ENCODE measurements at regions not wholly inside any gene's neighbourhood (a gene's known extent, or its start where the extent isn't known, plus 50 kb on each side); places are given as distances from the start of the nearest gene placed in this dataset.
"Not testable (repeated sequence)": the region's sequence is repeated elsewhere in the genome, so short reads cannot be mapped to it uniquely, and the experiment has no call there.

DNA sequence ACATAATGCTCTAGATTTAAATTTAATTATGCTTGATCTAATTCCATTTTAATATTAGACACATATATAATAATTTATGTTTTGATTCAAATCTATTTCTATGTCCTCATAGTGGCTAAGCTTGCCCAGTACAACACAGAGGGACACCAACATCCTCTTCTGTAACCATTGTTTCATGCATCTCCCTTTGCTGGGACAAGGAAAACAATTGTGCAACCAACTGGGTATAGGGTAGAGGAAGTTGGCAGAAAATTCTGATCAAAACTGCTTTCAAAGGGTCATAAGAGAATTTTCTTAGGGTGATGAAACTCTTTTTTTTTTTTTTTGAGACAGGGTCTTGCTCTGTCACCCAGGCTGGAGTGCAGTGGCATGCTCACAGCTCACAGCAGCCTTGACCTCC is 121.4 kb upstream of the SGO1 start:
- POLR2A ChIA-PET (ENCODE audit: low non-redundant PET), result no interaction called here
- no peak overlapping the region for H3K27ac ChIP-seq
- DNase-seq (ENCODE audit: low spot score), result no peak
- TF ChIP-seq, protein P1, sequence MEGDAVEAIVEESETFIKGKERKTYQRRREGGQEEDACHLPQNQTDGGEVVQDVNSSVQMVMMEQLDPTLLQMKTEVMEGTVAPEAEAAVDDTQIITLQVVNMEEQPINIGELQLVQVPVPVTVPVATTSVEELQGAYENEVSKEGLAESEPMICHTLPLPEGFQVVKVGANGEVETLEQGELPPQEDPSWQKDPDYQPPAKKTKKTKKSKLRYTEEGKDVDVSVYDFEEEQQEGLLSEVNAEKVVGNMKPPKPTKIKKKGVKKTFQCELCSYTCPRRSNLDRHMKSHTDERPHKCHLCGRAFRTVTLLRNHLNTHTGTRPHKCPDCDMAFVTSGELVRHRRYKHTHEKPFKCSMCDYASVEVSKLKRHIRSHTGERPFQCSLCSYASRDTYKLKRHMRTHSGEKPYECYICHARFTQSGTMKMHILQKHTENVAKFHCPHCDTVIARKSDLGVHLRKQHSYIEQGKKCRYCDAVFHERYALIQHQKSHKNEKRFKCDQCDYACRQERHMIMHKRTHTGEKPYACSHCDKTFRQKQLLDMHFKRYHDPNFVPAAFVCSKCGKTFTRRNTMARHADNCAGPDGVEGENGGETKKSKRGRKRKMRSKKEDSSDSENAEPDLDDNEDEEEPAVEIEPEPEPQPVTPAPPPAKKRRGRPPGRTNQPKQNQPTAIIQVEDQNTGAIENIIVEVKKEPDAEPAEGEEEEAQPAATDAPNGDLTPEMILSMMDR (conservative IDR thresholded peaks at IDR 0.05; ENCODE audit: low read depth), result no peak
- CTCF ChIA-PET, result no interaction called here

DNA sequence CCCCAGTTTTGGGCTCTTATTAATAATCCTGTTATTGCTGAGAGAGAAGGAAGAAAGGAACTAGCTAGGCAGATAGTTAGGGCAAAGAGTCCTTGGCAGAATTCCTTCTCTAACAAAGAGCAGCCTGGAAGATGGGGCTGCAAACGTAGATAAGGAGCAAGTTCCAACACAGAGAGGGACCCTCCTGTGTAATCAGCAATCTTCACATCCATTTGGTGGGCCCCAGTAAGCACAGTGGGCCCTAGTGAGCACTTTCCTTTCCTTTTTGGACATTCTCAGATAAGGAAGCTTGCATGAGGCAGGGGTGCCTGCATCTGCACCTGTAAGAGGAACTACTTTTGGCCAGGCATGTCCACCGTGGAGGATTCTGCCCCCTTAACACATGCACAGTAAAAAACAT is 119.6 kb upstream of the SGO1 start:
- H3K27ac ChIP-seq, result no peak overlapping the region
- DNase-seq (ENCODE audit: low spot score), result no peak
- POLR2A ChIA-PET (ENCODE audit: low non-redundant PET), result no interaction called here
- CTCF ChIA-PET, result no interaction called here
- TF ChIP-seq, protein P1 (conservative IDR thresholded peaks at IDR 0.05; ENCODE audit: low read depth), result no peak

DNA sequence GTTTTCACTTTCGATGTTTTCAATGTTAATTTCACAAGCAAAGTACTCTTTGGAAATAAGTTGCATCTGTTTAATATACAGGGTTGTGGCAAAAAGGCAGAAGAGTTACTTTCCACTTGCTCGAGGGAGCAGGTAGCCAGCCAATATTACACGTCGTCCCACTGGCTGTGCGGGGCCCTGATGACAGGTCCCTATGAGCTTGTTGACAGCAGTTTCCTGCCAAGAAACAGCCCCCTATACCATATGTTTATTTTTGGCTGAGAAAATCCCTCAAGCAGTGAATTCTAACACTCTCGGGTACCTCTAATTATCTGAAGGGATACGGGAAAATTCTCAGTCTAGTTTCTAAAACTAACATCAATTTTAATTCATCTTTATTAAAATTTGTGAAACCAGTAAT is 116.8 kb upstream of the SGO1 start:
- CTCF ChIA-PET, result no interaction called here
- TF ChIP-seq, protein P1 (conservative IDR thresholded peaks at IDR 0.05; ENCODE audit: low read depth), result no peak
- POLR2A ChIA-PET (ENCODE audit: low non-redundant PET), result no interaction called here
- no peak for DNase-seq (ENCODE audit: low spot score)
- H3K27ac ChIP-seq, result no peak overlapping the region

DNA sequence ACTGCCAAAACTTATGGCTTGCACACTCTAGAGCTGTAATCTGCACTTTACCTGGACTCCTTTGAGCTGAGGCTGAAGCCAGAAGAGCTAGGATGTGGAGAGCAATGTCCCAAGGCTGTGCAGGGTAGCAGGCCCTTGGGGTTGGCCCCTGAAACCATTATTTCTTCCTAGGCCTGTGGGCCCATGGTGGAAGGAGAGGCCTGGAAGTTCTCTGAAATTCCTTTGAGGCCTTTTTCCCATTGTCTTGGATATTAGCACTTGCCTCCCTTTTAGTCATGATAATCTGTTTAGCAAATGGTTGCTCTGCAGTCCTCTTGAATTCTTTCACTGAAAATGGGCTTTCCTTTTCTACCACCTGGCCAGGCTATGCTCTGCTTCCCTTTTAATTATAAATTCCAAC is 102.0 kb upstream of the SGO1 start:
- CTCF ChIA-PET, result no interaction called here
- TF ChIP-seq, protein P1 (conservative IDR thresholded peaks at IDR 0.05; ENCODE audit: low read depth), result no peak
- no peak overlapping the region for H3K27ac ChIP-seq
- POLR2A ChIA-PET (ENCODE audit: low non-redundant PET), result no interaction called here
- no peak for DNase-seq (ENCODE audit: low spot score)

DNA sequence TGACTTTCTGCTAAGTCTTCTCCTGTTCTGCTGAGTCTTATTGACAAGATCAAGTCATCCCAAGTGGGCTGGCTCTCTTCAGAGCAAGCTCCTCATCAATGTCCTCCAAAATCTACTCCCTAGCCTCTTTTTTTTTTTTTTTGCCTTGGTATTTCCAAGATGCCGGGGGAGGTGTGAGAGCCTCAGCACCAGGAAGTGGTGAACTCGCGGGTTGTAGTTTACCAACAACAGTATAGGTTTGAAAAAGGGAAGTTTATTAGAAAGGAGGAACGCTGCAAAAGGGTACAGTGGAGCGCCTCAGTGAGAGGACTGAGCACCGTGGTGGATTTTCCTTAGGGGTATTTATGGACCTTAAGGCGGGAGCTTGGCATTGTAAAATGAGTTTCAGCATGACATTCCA is 94.3 kb upstream of the SGO1 start:
- ChIA-PET CTCF (interaction anchor here (0.6 kb wide), 1 partner anchor 15 kb away, joined by 4 read pairs; no protein-coding TSS in a partner anchor), POLR2A (ENCODE audit: low non-redundant PET) (no interaction called here)
- no peak for DNase-seq (ENCODE audit: low spot score)
- TF ChIP-seq, protein P1 (conservative IDR thresholded peaks at IDR 0.05; ENCODE audit: low read depth), result no peak
- no peak overlapping the region for H3K27ac ChIP-seq

DNA sequence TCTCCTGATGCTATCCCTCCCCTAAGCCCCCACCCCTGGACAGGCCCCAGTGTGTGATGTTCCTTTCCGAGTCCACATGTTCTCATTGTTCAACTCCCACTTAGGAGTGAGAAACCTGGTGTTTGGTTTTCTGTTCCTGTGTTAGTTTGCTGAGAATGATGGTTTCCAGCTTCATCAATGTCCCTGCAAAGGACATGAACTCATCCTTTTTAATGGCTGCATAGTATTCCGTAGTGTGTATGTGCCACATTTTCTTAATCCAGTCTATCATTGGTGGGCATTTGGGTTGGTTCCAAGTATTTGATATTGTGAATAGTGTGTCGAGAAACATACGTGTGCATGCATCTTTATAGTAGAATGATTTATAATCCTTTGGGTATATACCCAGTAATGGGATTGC is 80.0 kb upstream of the SGO1 start:
- CTCF ChIA-PET; H3K27ac ChIP-seq; DNase-seq (ENCODE audit: low spot score); POLR2A ChIA-PET (ENCODE audit: low non-redundant PET): not testable (repeated sequence)

DNA sequence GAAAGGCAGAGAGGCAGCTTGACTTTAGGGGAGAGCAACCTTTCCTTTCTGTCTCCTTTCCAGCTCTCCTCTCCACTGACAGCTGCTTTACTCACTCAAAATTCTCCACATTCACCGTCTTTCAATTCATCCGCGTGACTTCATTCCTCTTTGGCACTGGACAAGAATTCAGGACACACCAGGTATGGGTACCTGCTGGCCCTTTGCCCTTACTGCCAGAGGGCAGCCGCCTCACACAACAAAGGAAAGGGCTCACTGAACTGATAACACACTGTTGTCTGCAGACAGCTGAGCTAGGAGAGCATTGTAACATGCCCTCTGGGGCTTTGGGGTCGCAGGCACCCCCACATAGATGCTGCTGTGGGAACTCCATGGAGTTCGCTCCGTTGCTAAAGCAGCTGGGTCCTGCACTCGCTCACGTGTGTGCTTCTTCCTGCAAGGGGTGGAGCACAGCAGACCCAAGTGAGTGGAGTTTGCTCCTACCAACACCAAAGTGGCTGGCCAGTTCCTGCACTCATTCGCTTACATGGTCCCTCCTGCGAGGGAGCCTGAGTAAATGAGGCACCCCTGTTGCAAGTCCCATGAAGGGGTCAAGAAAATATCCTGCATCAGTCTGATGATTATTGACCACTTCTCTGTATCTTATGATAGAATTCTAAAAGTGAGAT is 79.0 kb upstream of the SGO1 start:
- ChIA-PET CTCF (interaction anchor here (0.6 kb wide), 1 partner anchor 15 kb away, joined by 4 read pairs; no protein-coding TSS in a partner anchor), POLR2A (ENCODE audit: low non-redundant PET) (no interaction called here)
- TF ChIP-seq, protein P1 (conservative IDR thresholded peaks at IDR 0.05; ENCODE audit: low read depth), result no peak
- no peak overlapping the region for H3K27ac ChIP-seq
- no peak for DNase-seq (ENCODE audit: low spot score)
